Heart left ventricle (tissue), 16 donors: ENCODE measurements at regions not wholly inside any gene's neighbourhood (a gene's known extent, or its start where the extent isn't known, plus 50 kb on each side); places are given as distances from the start of the nearest gene placed in this dataset.

Experiments used
- ATAC-seq, 4 donors: fragments of 200-7000 bp; cut with Tn5 transposase; one replicate each; pipeline ENCODE4 v1.9.1; 2020 to 2022; ENCODE audit warnings: moderate library complexity in 4 of 4, mild to moderate bottlenecking in 3 of 4, moderate number of reproducible peaks in 1 of 4
- DNase-seq, 5 donors: peaks; one replicate each; pipeline ENCODE4 v3.0.0-alpha.2; 2020
- H3K27ac ChIP-seq, 12 donors: fragments of 200-600 bp; sonication (generic) in 4 of 12; one replicate each; pipeline versions ENCODE4 v1.5.0 to v1.8.0; 2016 to 2022; ENCODE audit warnings: mild to moderate bottlenecking in 2 of 12
- H3K27me3 ChIP-seq, 9 donors: fragments of 200-600 bp; sonication (generic) in 2 of 9; one replicate each; pipeline versions ENCODE4 v1.5.1 to v1.8.0; 2016 to 2022; ENCODE audit warnings: mild to moderate bottlenecking in 3 of 9
- H3K36me3 ChIP-seq, 9 donors: fragments of 200-600 bp; sonication (generic) in 2 of 9; one replicate each; pipeline versions ENCODE4 v1.5.0 to v1.8.0; 2018 to 2022; ENCODE audit warnings: mild to moderate bottlenecking in 2 of 9
- H3K4me1 ChIP-seq, 12 donors: fragments of 200-600 bp; sonication (generic) in 4 of 12; one replicate each; pipeline versions ENCODE4 v1.5.0 to v1.8.0; 2016 to 2022; ENCODE audit warnings: mild to moderate bottlenecking in 3 of 12
- H3K4me3 ChIP-seq, 12 donors: fragments of 200-600 bp; sonication (generic) in 4 of 12; one replicate each; pipeline versions ENCODE4 v1.5.0 to v1.8.0; 2017 to 2022; ENCODE audit warnings: mild to moderate bottlenecking in 9 of 12, moderate library complexity in 4 of 12
- H3K9me3 ChIP-seq, 12 donors: fragments of 200-600 bp; sonication (generic) in 4 of 12; one replicate each; pipeline versions ENCODE4 v1.5.0 to v1.8.0; 2016 to 2022; ENCODE audit warnings: mild to moderate bottlenecking in 1 of 12
- CTCF ChIP-seq, 12 donors: fragments of 200-600 bp; sonication (generic) in 4 of 12; IDR thresholded peaks; one replicate each; pipeline versions ENCODE4 v1.5.0 to v1.8.0; 2018 to 2022; ENCODE audit warnings: antibody characterized with exemption in 12 of 12, mild to moderate bottlenecking in 5 of 12
- POLR2A ChIP-seq, 2 donors: fragments of 450-650 bp; IDR thresholded peaks; one replicate each; pipeline ENCODE4 v1.6.1; 2017; ENCODE audit warnings: antibody characterized with exemption in 2 of 2, mild to moderate bottlenecking in 2 of 2, moderate library complexity in 2 of 2
- WGBS, 4 donors: extraction: QIAGEN DNeasy Blood & Tissue Kit in 2 of 4; methylation state at CpG; one replicate each; pipeline versions ENCODE4 v1.1.5 to v1.1.7; 2013 to 2018; 5-methylcytosine and 5-hydroxymethylcytosine counted together
- intact Hi-C, 10 donors: fragments of 100-400 bp; cut with DNase I; formaldehyde crosslinking; loops; one replicate each; pipeline versions ENCODE4 v1.11.1 to v1.14.2; 2022
- donor health status: ischemic (EF 13 %, LVEDD 7.1; RV severe dilation, severe dysfunction).
- donor health status: healthy with polysubstance abuse.
- donor health status: DM: no; HTN: yes; CAD: no.
- donor health status: DM: no; HTN: no; CAD: no.
- donor health status: ischemic (EF 25% LVEDD 6.9; RV normal size, moderate dysfunction).
- donor health status: ischemic (EF 25% LVEDD 5.7; RV mildly dilated, moderate dysfunction).
- donor health status: healthy.
- donor health status: DM: yes; HTN: yes; CAD: no.
- donor health status: ischemic (EF 35%, LVEDD 5.7; RV mildly dilated, moderate dysfunction).
- donor health status: nonischemic (EF 11% LVEDD 7.7; RV severe dilation, severe dysfunction).
- donor health status: DM: yes; HTN: yes; CAD: no.
- donor health status: PGD.
- donor health status: ischemic (EF 29% LVEDD 5.4; RV normal size, mild dysfunction).
- donor health status: nonischemic (EF 23%, LVEDD 6.1; RV moderate dilation, normal function).

- Histone ChIP-seq H3K27me3 (no peaks in the 10 kb centered on the region), H3K27ac (no peak overlapping the region), H3K4me1 (no peaks in the 10 kb centered on the region), H3K36me3 (no peaks in the 10 kb centered on the region), H3K9me3 (no peaks in the 10 kb centered on the region), H3K4me3 (no peak overlapping the region)
- ATAC-seq (no peak), DNase-seq (no peak)
- TF ChIP-seq POLR2A (IDR thresholded peaks at IDR 0.05): no peak
- no peak for TF ChIP-seq CTCF (IDR thresholded peaks at IDR 0.05)
- intact Hi-C loops: no loop called here
- WGBS, 4 donors: 88 to 97% (median 92%) methylated on average over 1 of the region's 1 CpG
Measured at GRCh38 chr3:106392915-106393314, 524.1 kb upstream of the CBLB start.

GRCh38 chr3:106397006-106397405, 528.2 kb upstream of the CBLB start:
- Histone ChIP-seq H3K9me3 (no peaks in the 10 kb centered on the region), H3K27ac (no peak overlapping the region), H3K4me3 (no peak overlapping the region), H3K4me1 (no peaks in the 10 kb centered on the region), H3K36me3 (no peaks in the 10 kb centered on the region), H3K27me3 (no peaks in the 10 kb centered on the region)
- TF ChIP-seq CTCF (IDR thresholded peaks at IDR 0.05) (no peak), POLR2A (IDR thresholded peaks at IDR 0.05) (no peak)
- DNase-seq: no peak
- intact Hi-C loops: no loop called here
- WGBS, 4 donors: 92 to 98% (median 94%) methylated on average over 2 of the region's 2 CpGs
- ATAC-seq: no peak

GRCh38 chr3:106398891-106399600, 530.2 kb upstream of the CBLB start:
- DNase-seq: no peak
- intact Hi-C loops: no loop called here
- H3K4me1 ChIP-seq: no peaks in the 10 kb centered on the region
- H3K36me3 ChIP-seq: no peaks in the 10 kb centered on the region
- H3K4me3 ChIP-seq: no peak overlapping the region
- TF ChIP-seq POLR2A (IDR thresholded peaks at IDR 0.05) (no peak), CTCF (IDR thresholded peaks at IDR 0.05) (no peak)
- WGBS, 4 donors: 66 to 80% (median 77%) methylated on average over 2 of the region's 2 CpGs
- H3K9me3 ChIP-seq: no peaks in the 10 kb centered on the region
- ATAC-seq: no peak
- no peak overlapping the region for H3K27ac ChIP-seq
- no peaks in the 10 kb centered on the region for H3K27me3 ChIP-seq

- WGBS, 4 donors: 90 to 96% (median 92%) methylated on average over 4 of the region's 4 CpGs
- no peak overlapping the region for H3K4me3 ChIP-seq
- no peaks in the 10 kb centered on the region for H3K9me3 ChIP-seq
- TF ChIP-seq POLR2A (IDR thresholded peaks at IDR 0.05) (no peak), CTCF (IDR thresholded peaks at IDR 0.05) (no peak)
- no peaks in the 10 kb centered on the region for H3K36me3 ChIP-seq
- no peaks in the 10 kb centered on the region for H3K27me3 ChIP-seq
- intact Hi-C loops: no loop called here
- no peak for DNase-seq
- no peak overlapping the region for H3K27ac ChIP-seq
- H3K4me1 ChIP-seq: no peaks in the 10 kb centered on the region
- no peak for ATAC-seq
Measured at GRCh38 chr3:106399761-106400160, 530.9 kb upstream of the CBLB start.
